ENCODE measurements at regions not wholly inside any gene's neighbourhood (a gene's known extent, or its start where the extent isn't known, plus 50 kb on each side); places are given as distances from the start of the nearest gene placed in this dataset.

DNA sequence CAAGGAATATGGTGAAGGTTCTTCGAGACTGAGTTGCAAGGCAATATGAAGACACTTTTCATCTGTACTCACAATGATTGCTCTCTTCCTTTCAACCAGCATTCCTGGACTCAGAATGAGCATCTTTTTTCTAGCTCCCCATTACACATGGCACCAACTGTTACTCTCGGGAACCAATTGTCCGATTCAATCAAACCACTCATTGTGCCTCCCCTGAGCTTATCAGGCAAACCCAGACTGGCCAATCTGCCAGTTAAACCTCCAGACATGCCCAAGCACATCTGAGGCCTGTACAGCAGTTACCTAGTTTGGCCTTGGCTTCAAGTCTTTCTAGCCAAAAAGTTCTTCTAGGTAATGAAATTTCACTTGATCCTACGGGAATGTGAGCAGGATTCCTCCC is 164.1 kb downstream of the ID4 start:
- no peak overlapping the region for H3K9ac ChIP-seq (ENCODE audit: low read length)
- H3K4me2 ChIP-seq (ENCODE audit: low read length) = no peak overlapping the region
- H3K9me3 ChIP-seq (ENCODE audit: low read length) = peaks cover 7% of the 10 kb centered on the region; the same call in 1 of the 2 replicates
- H3K4me3 ChIP-seq (ENCODE audit: low read depth, low read length, poor library complexity, severe bottlenecking) = no peak overlapping the region
- H4K20me1 ChIP-seq (ENCODE audit: insufficient read depth, low read length) = no peaks in the 10 kb centered on the region
- TF ChIP-seq, protein P1, sequence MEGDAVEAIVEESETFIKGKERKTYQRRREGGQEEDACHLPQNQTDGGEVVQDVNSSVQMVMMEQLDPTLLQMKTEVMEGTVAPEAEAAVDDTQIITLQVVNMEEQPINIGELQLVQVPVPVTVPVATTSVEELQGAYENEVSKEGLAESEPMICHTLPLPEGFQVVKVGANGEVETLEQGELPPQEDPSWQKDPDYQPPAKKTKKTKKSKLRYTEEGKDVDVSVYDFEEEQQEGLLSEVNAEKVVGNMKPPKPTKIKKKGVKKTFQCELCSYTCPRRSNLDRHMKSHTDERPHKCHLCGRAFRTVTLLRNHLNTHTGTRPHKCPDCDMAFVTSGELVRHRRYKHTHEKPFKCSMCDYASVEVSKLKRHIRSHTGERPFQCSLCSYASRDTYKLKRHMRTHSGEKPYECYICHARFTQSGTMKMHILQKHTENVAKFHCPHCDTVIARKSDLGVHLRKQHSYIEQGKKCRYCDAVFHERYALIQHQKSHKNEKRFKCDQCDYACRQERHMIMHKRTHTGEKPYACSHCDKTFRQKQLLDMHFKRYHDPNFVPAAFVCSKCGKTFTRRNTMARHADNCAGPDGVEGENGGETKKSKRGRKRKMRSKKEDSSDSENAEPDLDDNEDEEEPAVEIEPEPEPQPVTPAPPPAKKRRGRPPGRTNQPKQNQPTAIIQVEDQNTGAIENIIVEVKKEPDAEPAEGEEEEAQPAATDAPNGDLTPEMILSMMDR (IDR thresholded peaks at IDR 0.05; ENCODE audit: low read length) = no peak
- TF ChIP-seq EZH2 (IDR thresholded peaks at IDR 0.05; ENCODE audit: borderline replicate concordance, low read length) = no peak
- H3K36me3 ChIP-seq (ENCODE audit: insufficient read depth, low read length) = no peaks in the 10 kb centered on the region; the same call in 1 of the 2 replicates
- no peaks in the 10 kb centered on the region for H3K79me2 ChIP-seq (ENCODE audit: insufficient read depth, low read length)
- H3F3A ChIP-seq (ENCODE audit: insufficient read depth, low read length) = no peaks in the 10 kb centered on the region
- H3K27ac ChIP-seq (ENCODE audit: low read depth, low read length, poor library complexity, severe bottlenecking) = no peak overlapping the region
- no peaks in the 10 kb centered on the region for H3K27me3 ChIP-seq (ENCODE audit: insufficient read depth, low read length)
- H3K4me1 ChIP-seq (ENCODE audit: insufficient read depth, low read length, severe bottlenecking) = no peaks in the 10 kb centered on the region
- H3K9me2 ChIP-seq (ENCODE audit: low read depth, low read length) = no peaks in the 10 kb centered on the region
- no peak overlapping the region for H2AFZ ChIP-seq (ENCODE audit: low read length)

DNA sequence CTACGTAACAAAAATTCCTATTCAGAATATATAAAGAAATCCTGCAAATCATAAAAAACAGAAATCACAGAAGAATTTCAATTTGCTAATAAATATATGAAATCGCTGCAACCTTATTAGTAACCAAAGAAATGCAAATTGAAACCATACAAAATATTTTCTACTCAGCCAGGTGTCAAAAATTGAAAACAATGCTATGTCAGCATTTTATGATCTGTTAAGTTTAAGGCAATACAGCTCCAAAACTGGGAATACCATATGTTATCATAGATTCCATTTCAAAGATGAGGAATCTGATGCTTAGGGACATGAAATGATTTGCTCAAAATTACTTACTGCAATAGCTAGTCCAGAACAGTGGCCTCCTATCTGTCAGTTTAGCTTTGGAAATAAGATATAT is 168.9 kb downstream of the ID4 start:
- Histone ChIP-seq H3F3A (ENCODE audit: insufficient read depth, low read length) (no peaks in the 10 kb centered on the region), H3K4me1 (ENCODE audit: insufficient read depth, low read length, severe bottlenecking) (no peaks in the 10 kb centered on the region), H4K20me1 (ENCODE audit: insufficient read depth, low read length) (no peaks in the 10 kb centered on the region), H3K27me3 (ENCODE audit: insufficient read depth, low read length) (no peaks in the 10 kb centered on the region), H2AFZ (ENCODE audit: low read length) (no peak overlapping the region), H3K9ac (ENCODE audit: low read length) (no peak overlapping the region), H3K9me2 (ENCODE audit: low read depth, low read length) (no peaks in the 10 kb centered on the region), H3K4me2 (ENCODE audit: low read length) (no peak overlapping the region), H3K27ac (ENCODE audit: low read depth, low read length, poor library complexity, severe bottlenecking) (no peak overlapping the region), H3K79me2 (ENCODE audit: insufficient read depth, low read length) (no peaks in the 10 kb centered on the region), H3K36me3 (ENCODE audit: insufficient read depth, low read length) (no peaks in the 10 kb centered on the region), H3K4me3 (ENCODE audit: low read depth, low read length, poor library complexity, severe bottlenecking) (no peak overlapping the region), H3K9me3 (ENCODE audit: low read length) (no peaks in the 10 kb centered on the region)
- TF ChIP-seq, protein P1 (IDR thresholded peaks at IDR 0.05; ENCODE audit: low read length) = no peak
- TF ChIP-seq EZH2 (IDR thresholded peaks at IDR 0.05; ENCODE audit: borderline replicate concordance, low read length) = no peak

DNA sequence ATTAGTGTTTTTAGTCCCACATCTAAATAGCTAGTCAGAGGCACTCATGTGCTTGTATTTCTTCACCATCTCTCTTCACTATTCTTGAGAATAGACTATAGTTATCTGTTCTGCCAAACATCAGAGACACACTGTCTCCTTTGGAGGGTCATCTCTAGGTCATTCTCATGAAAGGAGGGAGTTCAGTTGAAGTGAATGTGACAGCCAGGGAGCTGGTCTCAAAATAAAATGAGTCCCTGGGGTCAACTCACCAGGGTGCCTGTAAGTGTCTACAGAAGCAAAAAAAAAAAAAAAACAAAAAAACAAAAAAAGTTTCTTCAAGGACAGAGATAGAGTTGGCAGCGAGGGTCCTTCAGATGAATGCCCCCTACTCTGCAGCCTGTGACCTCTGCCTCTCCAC is 171.0 kb downstream of the ID4 start:
- H3K36me3 ChIP-seq (ENCODE audit: insufficient read depth, low read length) = no peaks in the 10 kb centered on the region
- no peak overlapping the region for H3K4me3 ChIP-seq (ENCODE audit: low read depth, low read length, poor library complexity, severe bottlenecking)
- no peak overlapping the region for H2AFZ ChIP-seq (ENCODE audit: low read length)
- no peaks in the 10 kb centered on the region for H3F3A ChIP-seq (ENCODE audit: insufficient read depth, low read length)
- TF ChIP-seq, protein P1 (IDR thresholded peaks at IDR 0.05; ENCODE audit: low read length) = no peak
- no peak for TF ChIP-seq EZH2 (IDR thresholded peaks at IDR 0.05; ENCODE audit: borderline replicate concordance, low read length)
- no peaks in the 10 kb centered on the region for H4K20me1 ChIP-seq (ENCODE audit: insufficient read depth, low read length)
- H3K4me1 ChIP-seq (ENCODE audit: insufficient read depth, low read length, severe bottlenecking) = no peaks in the 10 kb centered on the region
- H3K27ac ChIP-seq (ENCODE audit: low read depth, low read length, poor library complexity, severe bottlenecking) = no peak overlapping the region
- H3K9me3 ChIP-seq (ENCODE audit: low read length) = no peaks in the 10 kb centered on the region
- H3K4me2 ChIP-seq (ENCODE audit: low read length) = no peak overlapping the region
- H3K9me2 ChIP-seq (ENCODE audit: low read depth, low read length) = no peaks in the 10 kb centered on the region
- H3K9ac ChIP-seq (ENCODE audit: low read length) = no peak overlapping the region
- H3K79me2 ChIP-seq (ENCODE audit: insufficient read depth, low read length) = no peaks in the 10 kb centered on the region
- no peaks in the 10 kb centered on the region for H3K27me3 ChIP-seq (ENCODE audit: insufficient read depth, low read length)

Data from OCI-LY1 (cell line).